Adipocyte (in vitro differentiated cells): ENCODE measurements at regions not wholly inside any gene's neighbourhood (a gene's known extent, or its start where the extent isn't known, plus 50 kb on each side); places are given as distances from the start of the nearest gene placed in this dataset.
"Not testable (repeated sequence)": the region's sequence is repeated elsewhere in the genome, so short reads cannot be mapped to it uniquely, and the experiment has no call there.

Experiments used
- DNase-seq: peaks from one replicate; pipeline ENCODE4 v3.0.0-alpha.2; 2015; ENCODE audit warnings: low read depth
- H3K27me3 ChIP-seq: replicated peaks from 2 replicates; pipeline ENCODE4 v1.7.0; 2013; ENCODE audit warnings: mild to moderate bottlenecking, low read length, moderate library complexity; ENCODE audit not compliant: control insufficient read depth, insufficient read depth
- H3K36me3 ChIP-seq: 2 replicates; pipeline ENCODE4 v1.7.0; 2013; ENCODE audit warnings: low read length, mild to moderate bottlenecking, moderate library complexity; ENCODE audit not compliant: control insufficient read depth, insufficient read depth, severe bottlenecking
- H3K4me1 ChIP-seq: 2 replicates; pipeline ENCODE4 v1.7.0; 2013; ENCODE audit warnings: mild to moderate bottlenecking, low read length, moderate library complexity; ENCODE audit not compliant: control insufficient read depth, insufficient read depth
- H3K4me3 ChIP-seq: 2 replicates; pipeline ENCODE4 v1.7.0; 2013; ENCODE audit warnings: mild to moderate bottlenecking, low read length, moderate library complexity
- H3K9ac ChIP-seq: 2 replicates; pipeline ENCODE4 v1.7.0; 2013; ENCODE audit warnings: mild to moderate bottlenecking, low read length, moderate library complexity
- H3K9me3 ChIP-seq: 2 replicates; pipeline ENCODE4 v1.7.0; 2013; ENCODE audit warnings: mild to moderate bottlenecking, low read length, moderate library complexity; ENCODE audit not compliant: control insufficient read depth

DNA sequence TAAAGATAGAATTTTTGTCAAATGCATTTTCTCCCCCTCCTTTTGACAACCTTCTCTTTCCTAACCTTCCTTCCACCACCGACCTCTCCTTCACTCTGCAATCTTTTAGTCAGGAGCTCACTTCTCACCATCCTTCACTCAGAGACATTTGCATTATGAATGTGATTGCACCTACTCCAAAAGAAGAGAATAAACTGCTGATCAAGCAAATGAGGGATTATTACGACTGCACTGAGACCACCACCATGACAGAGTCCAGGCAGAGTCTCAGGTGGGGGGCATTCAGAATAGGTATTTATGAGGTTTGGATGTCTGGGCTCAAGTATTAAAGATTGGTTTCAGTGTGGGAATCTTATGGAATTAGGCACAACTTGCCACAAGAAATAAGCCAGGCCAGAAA is 483.9 kb downstream of the PTH2R start:
- Histone ChIP-seq H3K9me3 (no peaks in the 10 kb centered on the region), H3K27me3 (no peaks in the 10 kb centered on the region), H3K36me3 (no peaks in the 10 kb centered on the region), H3K9ac (no peak overlapping the region), H3K4me3 (no peak overlapping the region), H3K4me1 (no peaks in the 10 kb centered on the region)
- no peak for DNase-seq

DNA sequence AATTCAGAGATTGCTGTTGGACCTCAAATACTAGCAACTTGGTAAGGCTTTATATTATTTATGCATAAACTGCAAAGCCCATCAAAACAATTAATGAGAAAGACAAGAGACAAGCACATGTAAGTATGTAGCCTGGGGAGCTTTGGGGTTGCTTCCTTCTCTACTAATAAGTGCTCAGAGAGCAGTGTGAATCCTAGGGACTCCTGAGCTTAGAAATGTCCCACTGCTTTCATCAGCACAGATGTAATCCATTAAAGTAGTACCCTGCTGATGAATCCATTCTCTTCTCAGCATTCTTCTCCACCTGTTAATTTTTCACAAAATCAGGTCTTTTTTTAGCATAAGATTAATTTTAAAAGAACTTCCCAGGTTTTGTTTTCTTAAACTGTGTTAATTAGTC is 485.6 kb downstream of the PTH2R start:
- DNase-seq, result no peak

DNA sequence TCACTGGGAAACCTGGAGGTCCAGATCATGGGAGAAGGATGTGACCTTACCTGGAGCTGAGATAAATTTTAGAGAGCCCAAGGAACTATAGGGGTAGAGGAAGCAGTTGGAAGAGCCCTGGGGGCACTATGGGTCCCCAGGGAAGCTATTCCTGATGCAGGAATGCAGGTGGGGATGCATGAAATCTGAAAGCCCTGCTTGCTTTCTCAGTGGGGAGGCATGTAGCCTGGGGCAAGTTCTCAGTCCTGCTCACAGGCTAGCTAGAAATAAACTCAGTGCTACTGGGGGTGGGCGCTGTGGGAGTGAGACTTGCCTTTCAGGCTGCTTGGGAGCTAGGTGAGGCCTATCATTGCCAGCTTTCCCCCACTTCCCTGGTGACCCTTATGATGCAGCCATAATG is 499.7 kb downstream of the PTH2R start:
- Histone ChIP-seq H3K36me3 (no peaks in the 10 kb centered on the region), H3K27me3 (no peaks in the 10 kb centered on the region), H3K4me1 (no peaks in the 10 kb centered on the region), H3K4me3 (no peak overlapping the region), H3K9ac (no peak overlapping the region), H3K9me3 (no peaks in the 10 kb centered on the region)
- DNase-seq, result no peak

More for the DNA sequence above, 485.6 kb downstream of the PTH2R start:
- no peaks in the 10 kb centered on the region for H3K27me3 ChIP-seq
- no peak overlapping the region for H3K9ac ChIP-seq
- no peaks in the 10 kb centered on the region for H3K9me3 ChIP-seq
- no peaks in the 10 kb centered on the region for H3K4me1 ChIP-seq
- no peak overlapping the region for H3K4me3 ChIP-seq
- H3K36me3 ChIP-seq, result no peaks in the 10 kb centered on the region

DNA sequence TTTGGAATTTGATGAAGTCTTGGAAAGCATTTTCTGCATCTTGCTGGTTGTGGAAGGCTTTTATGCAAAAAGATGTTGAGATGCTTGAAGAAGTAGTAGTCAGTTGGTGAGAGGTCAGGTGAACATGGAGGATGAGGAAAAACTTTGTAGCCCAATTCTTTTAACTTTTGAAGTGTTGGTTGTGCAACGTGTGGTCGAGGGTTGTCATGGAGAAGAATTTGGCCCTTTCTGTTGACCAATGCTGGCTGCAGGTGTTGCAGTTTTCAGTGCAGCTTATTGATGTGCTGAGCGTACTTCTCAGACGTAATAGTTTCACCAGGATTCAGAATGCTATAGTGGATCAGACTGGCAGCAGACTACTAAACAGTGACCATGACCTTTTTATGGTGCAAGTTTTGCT is 508.4 kb upstream of the MAP2 start:
- no peak overlapping the region for H3K9ac ChIP-seq
- H3K4me3 ChIP-seq, result no peak overlapping the region
- H3K36me3 ChIP-seq, result no peaks in the 10 kb centered on the region
- H3K27me3 ChIP-seq, result no peaks in the 10 kb centered on the region
- H3K9me3 ChIP-seq, result peaks cover 3% of the 10 kb centered on the region
- no peak for DNase-seq
- no peaks in the 10 kb centered on the region for H3K4me1 ChIP-seq

DNA sequence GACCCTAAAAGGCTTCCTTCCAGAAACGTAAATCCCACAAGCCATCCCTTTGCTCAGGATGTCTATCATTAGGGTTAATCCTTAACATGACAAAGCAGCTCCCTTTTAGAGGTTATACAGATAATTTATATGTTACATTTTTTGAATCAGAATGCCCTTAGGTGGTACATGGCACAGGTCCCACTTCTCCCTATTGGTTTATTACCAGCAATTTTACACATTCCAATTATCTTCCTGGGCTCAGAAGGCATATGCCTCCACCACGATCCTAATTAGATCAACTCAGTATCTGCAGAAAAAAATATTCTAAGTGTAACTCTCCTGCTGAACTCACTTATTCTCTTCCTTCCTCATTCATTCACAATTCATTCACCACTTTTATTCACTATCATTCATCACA is 507.0 kb upstream of the MAP2 start:
- no peaks in the 10 kb centered on the region for H3K27me3 ChIP-seq
- H3K9ac ChIP-seq, result no peak overlapping the region
- no peak overlapping the region for H3K4me3 ChIP-seq
- peaks cover 8% of the 10 kb centered on the region for H3K9me3 ChIP-seq
- no peaks in the 10 kb centered on the region for H3K4me1 ChIP-seq
- DNase-seq, result no peak
- H3K36me3 ChIP-seq, result no peaks in the 10 kb centered on the region

DNA sequence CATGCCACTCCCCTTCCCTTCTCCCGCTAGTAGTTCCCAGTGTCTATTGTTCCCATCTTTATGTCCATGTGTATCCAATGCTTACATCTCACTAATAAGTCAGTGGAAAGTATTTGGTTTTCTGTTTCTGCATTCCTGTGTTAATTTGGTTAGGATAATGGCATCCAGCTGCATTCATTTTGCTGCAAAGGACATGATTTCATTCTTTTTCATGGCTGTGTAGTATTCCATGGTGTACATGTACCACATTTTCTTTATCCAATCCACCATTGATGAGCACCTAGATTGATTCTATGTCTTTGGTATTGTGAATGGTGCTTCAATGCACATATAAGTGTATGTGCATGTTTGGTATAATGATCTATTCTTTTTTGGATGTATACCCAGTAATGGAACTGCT is 502.5 kb upstream of the MAP2 start:
- not testable (repeated sequence) for H3K4me1 ChIP-seq, H3K27me3 ChIP-seq, DNase-seq, H3K36me3 ChIP-seq, H3K9ac ChIP-seq, H3K4me3 ChIP-seq
- H3K9me3 ChIP-seq, result peaks cover 14% of the 10 kb centered on the region

DNA sequence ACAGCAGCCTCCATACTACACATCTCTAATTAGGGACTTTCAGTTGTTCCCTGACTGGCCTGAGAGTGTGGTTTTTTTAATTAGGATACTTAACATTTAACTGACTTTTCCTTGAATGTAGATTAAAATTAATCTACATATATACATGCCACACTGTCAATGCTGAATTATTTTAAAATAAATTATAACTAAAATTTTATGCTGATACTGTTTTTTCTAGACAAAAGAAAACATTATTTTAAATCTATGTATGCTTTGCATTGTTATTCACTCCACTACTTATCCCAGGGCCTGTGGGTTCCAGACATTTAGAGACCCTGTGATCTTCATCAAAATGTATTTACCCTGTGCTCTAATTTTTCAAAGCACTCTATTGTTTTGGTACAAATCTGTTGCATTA is 496.0 kb upstream of the MAP2 start:
- Histone ChIP-seq H3K9ac (no peak overlapping the region), H3K4me1 (no peaks in the 10 kb centered on the region), H3K4me3 (no peak overlapping the region), H3K9me3 (peaks cover 10% of the 10 kb centered on the region), H3K36me3 (no peaks in the 10 kb centered on the region), H3K27me3 (no peaks in the 10 kb centered on the region)
- DNase-seq, result no peak

DNA sequence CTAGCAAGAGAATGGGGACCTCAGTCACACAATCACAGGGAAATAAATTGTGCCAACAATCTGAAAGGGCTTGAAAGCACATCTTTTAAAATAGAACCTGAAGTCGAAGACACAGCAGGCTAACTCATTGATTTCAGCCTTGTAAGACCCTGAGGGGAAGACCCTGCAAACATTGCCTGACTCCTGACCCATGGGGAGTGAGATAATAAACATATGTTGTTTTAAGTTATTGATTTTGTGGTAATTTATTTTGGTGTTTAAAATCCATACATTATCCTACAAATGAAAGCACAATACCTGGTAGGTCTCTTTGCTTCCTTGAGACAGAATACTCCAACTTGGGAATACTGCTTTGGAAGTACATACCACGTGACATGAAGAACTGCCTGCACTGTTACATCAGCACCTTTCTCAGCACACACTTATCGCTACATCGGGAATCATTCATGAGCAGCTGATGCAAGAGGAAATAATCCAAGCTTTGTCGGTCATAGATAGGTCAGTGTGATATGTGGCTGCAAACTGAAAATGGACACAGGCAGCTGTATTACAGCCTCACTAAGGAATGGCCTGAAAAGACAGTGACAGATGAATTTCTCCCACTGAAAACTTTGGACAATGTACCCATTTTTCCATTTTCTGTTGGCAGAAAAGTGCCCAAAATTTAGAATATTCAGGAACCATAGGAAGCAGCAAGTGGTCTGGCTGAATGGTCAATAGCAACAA is 494.5 kb upstream of the MAP2 start:
- H3K4me1 ChIP-seq, result no peaks in the 10 kb centered on the region
- H3K4me3 ChIP-seq, result no peak overlapping the region
- H3K36me3 ChIP-seq, result no peaks in the 10 kb centered on the region
- peaks cover 10% of the 10 kb centered on the region for H3K9me3 ChIP-seq
- no peaks in the 10 kb centered on the region for H3K27me3 ChIP-seq
- DNase-seq, result no peak
- no peak overlapping the region for H3K9ac ChIP-seq

DNA sequence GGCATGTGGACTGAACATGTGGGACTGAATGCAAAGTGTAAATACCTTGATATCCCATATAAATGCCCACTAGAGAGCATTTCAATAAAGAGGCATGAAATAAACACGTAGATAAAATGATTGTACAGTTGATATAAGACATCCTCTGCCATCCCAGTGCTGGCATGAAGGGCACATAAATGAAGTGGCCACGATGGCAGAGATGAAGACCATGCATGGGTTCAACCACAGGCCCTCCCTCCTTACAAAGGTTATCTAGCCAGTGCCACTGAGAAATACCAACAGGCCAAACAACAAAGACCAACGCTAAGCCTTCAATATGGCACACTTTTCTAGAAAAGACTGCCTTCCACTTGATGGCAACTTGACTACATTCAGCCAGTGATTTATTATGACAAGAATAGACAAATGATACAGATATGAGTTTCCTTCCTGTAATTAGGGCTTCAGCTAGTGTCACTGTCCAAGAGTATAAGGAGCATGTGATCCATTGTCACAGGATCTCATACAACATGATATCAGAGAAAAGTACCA is 493.9 kb upstream of the MAP2 start:
- Histone ChIP-seq H3K4me1 (no peaks in the 10 kb centered on the region), H3K36me3 (no peaks in the 10 kb centered on the region), H3K9me3 (peaks cover 6% of the 10 kb centered on the region), H3K4me3 (no peak overlapping the region), H3K9ac (no peak overlapping the region), H3K27me3 (no peaks in the 10 kb centered on the region)
- no peak for DNase-seq

DNA sequence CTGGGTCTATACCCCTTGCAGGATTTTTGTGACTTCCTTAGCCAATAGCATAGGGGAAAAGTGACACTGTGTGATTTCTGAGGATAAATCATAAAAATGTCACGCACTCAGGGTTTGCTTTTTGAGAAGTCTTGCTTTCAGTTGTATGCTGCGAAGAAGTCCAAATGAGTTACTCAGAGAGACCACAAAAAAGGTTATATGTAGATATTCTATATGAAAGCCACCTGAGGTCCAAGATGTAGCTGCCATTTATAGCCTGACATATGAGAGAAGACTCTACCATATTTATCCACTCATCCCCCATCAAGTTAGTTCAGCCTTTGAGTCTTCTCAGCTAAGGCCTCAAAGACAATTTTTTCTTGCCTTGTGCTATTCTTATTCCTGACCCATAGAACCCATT is 488.3 kb upstream of the MAP2 start:
- DNase-seq, result no peak
- no peaks in the 10 kb centered on the region for H3K9me3 ChIP-seq
- H3K4me1 ChIP-seq, result no peaks in the 10 kb centered on the region
- H3K27me3 ChIP-seq, result no peaks in the 10 kb centered on the region
- H3K4me3 ChIP-seq, result no peak overlapping the region
- no peak overlapping the region for H3K9ac ChIP-seq
- H3K36me3 ChIP-seq, result no peaks in the 10 kb centered on the region

DNA sequence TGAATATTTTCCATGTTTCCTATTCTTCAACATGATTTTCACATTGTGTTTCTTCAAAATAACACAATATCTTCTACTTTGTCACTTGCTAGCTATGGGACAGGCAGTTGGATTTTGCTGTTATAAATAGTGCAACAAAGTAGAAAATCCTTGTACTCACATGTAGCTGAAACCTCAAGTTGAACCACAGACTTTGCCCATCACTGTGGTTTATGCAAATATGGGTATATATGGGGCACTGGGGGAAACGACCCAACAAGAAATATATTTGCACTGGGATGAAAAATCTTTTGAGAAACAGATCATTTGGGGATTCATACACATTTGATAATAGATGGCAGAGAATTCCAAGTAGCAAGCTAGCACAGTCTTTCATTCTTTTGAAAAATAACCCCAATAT is 486.3 kb upstream of the MAP2 start:
- H3K9ac ChIP-seq, result no peak overlapping the region

DNA sequence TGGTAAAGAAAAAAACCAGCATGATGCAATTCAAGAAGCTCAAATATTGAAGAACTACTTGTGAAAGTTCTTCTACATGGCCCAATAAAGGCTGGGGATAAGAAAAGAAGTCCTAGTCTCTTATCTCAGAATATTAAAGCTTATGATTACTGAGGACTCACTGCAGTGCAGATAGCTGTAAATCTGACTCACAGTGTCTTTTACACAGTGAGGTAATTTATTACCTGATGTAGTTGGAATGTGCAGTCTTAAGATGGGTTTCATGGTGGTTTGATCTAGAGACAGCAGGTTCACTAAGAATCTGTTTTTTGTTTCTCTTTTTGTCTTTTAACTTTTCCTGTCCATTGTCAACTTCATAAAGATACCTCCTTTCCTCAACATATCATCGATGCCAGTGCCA is 484.0 kb upstream of the MAP2 start:
- no peak overlapping the region for H3K9ac ChIP-seq
- H3K36me3 ChIP-seq, result no peaks in the 10 kb centered on the region
- no peaks in the 10 kb centered on the region for H3K27me3 ChIP-seq
- H3K9me3 ChIP-seq, result no peaks in the 10 kb centered on the region
- no peaks in the 10 kb centered on the region for H3K4me1 ChIP-seq
- no peak for DNase-seq
- H3K4me3 ChIP-seq, result no peak overlapping the region

More for the DNA sequence above, 486.3 kb upstream of the MAP2 start:
- Histone ChIP-seq H3K9me3 (no peaks in the 10 kb centered on the region), H3K27me3 (no peaks in the 10 kb centered on the region), H3K4me1 (no peaks in the 10 kb centered on the region), H3K4me3 (no peak overlapping the region), H3K36me3 (no peaks in the 10 kb centered on the region)
- DNase-seq, result no peak
